B cell (primary cell): ENCODE measurements at regions not wholly inside any gene's neighbourhood (a gene's known extent, or its start where the extent isn't known, plus 50 kb on each side); places are given as distances from the start of the nearest gene placed in this dataset.

Experiments used
- ATAC-seq: fragments of 200-7000 bp; cut with Tn5 transposase; one replicate; pipeline ENCODE4 v1.10.0; 2021; ENCODE audit warnings: low read depth, mild to moderate bottlenecking, moderate number of reproducible peaks, moderate library complexity
- CTCF ChIA-PET: fragments of 350-600 bp; sonication (Branson Sonifier 250); formaldehyde crosslinking; loops from one replicate; lab custom pipeline; 2021; ENCODE audit warnings: antibody characterized with exemption, inconsistent platforms; lab: Charles Lee
- POLR2A ChIA-PET: fragments of 350-600 bp; sonication (Branson Sonifier 250); formaldehyde crosslinking; loops from one replicate; lab custom pipeline; 2021; ENCODE audit warnings: antibody characterized with exemption; lab: Charles Lee
- DNase-seq: peaks from one replicate; pipeline ENCODE4 v3.0.0; 2013
- H2AFZ ChIP-seq: 2 replicates; pipeline ENCODE4 v1.6.1; 2012; ENCODE audit warnings: mild to moderate bottlenecking, low read depth, low read length; ENCODE audit not compliant: insufficient read depth, poor library complexity, severe bottlenecking
- H3K27ac ChIP-seq, 2 donors: 1 replicate in 1 of 2; 2 replicates in 1 of 2; pipeline ENCODE4 v1.5.1; 2012 to 2013; ENCODE audit warnings: low read length in 2 of 2, mild to moderate bottlenecking in 2 of 2, moderate library complexity in 1 of 2
- H3K27me3 ChIP-seq, 4 experiments: fragments of 200-600 bp in 1 of 4; sonication (generic) in 1 of 4; replicated peaks in 1 of 4; 1 replicate in 2 of 4; 2 replicates in 2 of 4; pipeline versions ENCODE4 v1.6.1 to v1.7.0; 2013 to 2016; ENCODE audit warnings: low read length in 3 of 4, mild to moderate bottlenecking in 2 of 4, mixed read lengths in 1 of 4, moderate library complexity in 1 of 4; ENCODE audit not compliant: insufficient read depth in 4 of 4, control insufficient read depth in 3 of 4; ENCODE audit errors: control extremely low read depth in 1 of 4
- H3K36me3 ChIP-seq, 2 experiments: replicated peaks in 1 of 2; 1 replicate in 1 of 2; 2 replicates in 1 of 2; pipeline versions ENCODE4 v1.6.1 to v1.7.1; 2013; ENCODE audit warnings: low read length in 1 of 2; ENCODE audit not compliant: insufficient read depth in 2 of 2, control insufficient read depth in 1 of 2; ENCODE audit errors: control extremely low read depth in 1 of 2, extremely low read depth in 1 of 2
- H3K4me1 ChIP-seq, 2 donors: fragments of 200-600 bp in 1 of 2; sonication (generic) in 1 of 2; 1 replicate in 1 of 2; 2 replicates in 1 of 2; pipeline versions ENCODE4 v1.5.1 to v1.6.1; 2013 to 2017; ENCODE audit warnings: low read length in 2 of 2; ENCODE audit not compliant: control insufficient read depth in 2 of 2, insufficient read depth in 2 of 2
- H3K4me2 ChIP-seq: replicated peaks from 2 replicates; pipeline ENCODE3; 2012; ENCODE audit warnings: mild to moderate bottlenecking, low read depth, low read length; ENCODE audit not compliant: poor library complexity, severe bottlenecking
- H3K4me3 ChIP-seq, 5 experiments: fragments of 200-600 bp in 1 of 5; sonication (generic) in 1 of 5; 1 replicate in 3 of 5; 2 replicates in 2 of 5; pipeline versions ENCODE4 v1.5.1 to v1.7.0; 2011 to 2016; ENCODE audit warnings: low read length in 4 of 5, mild to moderate bottlenecking in 4 of 5, low read depth in 2 of 5, control low read depth in 1 of 5, moderate library complexity in 1 of 5; ENCODE audit not compliant: insufficient read depth in 1 of 5; ENCODE audit errors: control extremely low read depth in 1 of 5, extremely low read depth in 1 of 5
- H3K79me2 ChIP-seq: fragments of 200-600 bp; sonication (generic); one replicate; pipeline ENCODE4 v1.6.0; 2016; ENCODE audit warnings: low read length; ENCODE audit not compliant: control insufficient read depth, insufficient read depth
- H3K9ac ChIP-seq: fragments of 200-600 bp; sonication (generic); 2 replicates; pipeline ENCODE4 v1.6.1; 2017; ENCODE audit warnings: mild to moderate bottlenecking, low read length, moderate library complexity
- H3K9me3 ChIP-seq, 3 donors: one replicate each; pipeline versions ENCODE4 v1.6.1 to v1.7.1; 2013; ENCODE audit warnings: low read length in 2 of 3; ENCODE audit not compliant: control insufficient read depth in 2 of 3, insufficient read depth in 1 of 3; ENCODE audit errors: control extremely low read depth in 1 of 3
- H4K20me1 ChIP-seq: 2 replicates; pipeline ENCODE4 v1.6.0; 2012; ENCODE audit warnings: mild to moderate bottlenecking, low read length; ENCODE audit not compliant: insufficient read depth, control insufficient read depth, poor library complexity, severe bottlenecking
- H3K27ac Mint-ChIP-seq: one replicate; pipeline ENCODE4 v1.8.0; 2021; ENCODE audit warnings: mixed read lengths
- H3K27me3 Mint-ChIP-seq: one replicate; pipeline ENCODE4 v1.8.0; 2021; ENCODE audit warnings: mixed read lengths
- H3K4me1 Mint-ChIP-seq: one replicate; pipeline ENCODE4 v1.8.0; 2021; ENCODE audit warnings: mixed read lengths
- H3K4me3 Mint-ChIP-seq: one replicate; pipeline ENCODE4 v1.8.0; 2021; ENCODE audit warnings: mixed read lengths
- H3K9me3 Mint-ChIP-seq: one replicate; pipeline ENCODE4 v1.8.0; 2022; ENCODE audit warnings: mixed read lengths; ENCODE audit not compliant: insufficient read depth
- CTCF ChIP-seq: fragments of 200-600 bp; IDR thresholded peaks from one replicate; pipeline ENCODE4 v1.8.0; 2022; ENCODE audit warnings: antibody characterized with exemption, mild to moderate bottlenecking
- EZH2 ChIP-seq: IDR thresholded peaks from 2 replicates; pipeline ENCODE4 v1.6.1; 2012; ENCODE audit warnings: borderline replicate concordance, low read depth, mild to moderate bottlenecking, moderate library complexity, low read length; ENCODE audit not compliant: insufficient read depth, poor library complexity, severe bottlenecking
- WGBS: methylation state at CpG from one replicate; pipeline ENCODE4 v1.1.5; 2013; ENCODE audit warnings: missing lambda C conversion rate; ENCODE audit not compliant: insufficient coverage; 5-methylcytosine and 5-hydroxymethylcytosine counted together
- intact Hi-C: fragments of 100-400 bp; cut with micrococcal nuclease; formaldehyde crosslinking; loops from one replicate; pipeline ENCODE4 v1.10.0; 2022

- 57% methylated on average over 1 of the region's 5 CpGs for WGBS
- no peak for ATAC-seq
- no peak for TF ChIP-seq CTCF
- TF ChIP-seq EZH2, result no peak
- Histone ChIP-seq H3K4me2 (no peak overlapping the region), H3K4me3 (no peak overlapping the region), H3K9ac (no peak overlapping the region), H3K27me3 (no peaks in the 10 kb centered on the region), H4K20me1 (no peaks in the 10 kb centered on the region), H3K4me1 (no peaks in the 10 kb centered on the region), H3K9me3 (no peaks in the 10 kb centered on the region), H2AFZ (no peak overlapping the region), H3K27ac (no peak overlapping the region), H3K36me3 (no peaks in the 10 kb centered on the region), H3K79me2 (no peaks in the 10 kb centered on the region)
- intact Hi-C loops, result no loop called here
- Mint-ChIP-seq H3K4me1 (peaks cover 4% of the 10 kb centered on the region), H3K27ac (no peak overlapping the region), H3K9me3 (no peaks in the 10 kb centered on the region), H3K4me3 (no peak overlapping the region), H3K27me3 (no peaks in the 10 kb centered on the region)
- ChIA-PET CTCF (no interaction called here), POLR2A (no interaction called here)
- DNase-seq, result no peak
These were observed 118.1 kb upstream of the CCDC112 start for GRCh38 chr5:115414406-115415142.

GRCh38 chr5:115413651-115414050, 117.2 kb upstream of the CCDC112 start:
- no peak for ATAC-seq
- no peak for DNase-seq
- Mint-ChIP-seq H3K4me3 (no peak overlapping the region), H3K9me3 (no peaks in the 10 kb centered on the region), H3K27ac (no peak overlapping the region), H3K27me3 (peaks cover 3% of the 10 kb centered on the region), H3K4me1 (peaks cover 4% of the 10 kb centered on the region)
- Histone ChIP-seq H3K79me2 (no peaks in the 10 kb centered on the region), H3K9ac (no peak overlapping the region), H4K20me1 (no peaks in the 10 kb centered on the region), H3K36me3 (no peaks in the 10 kb centered on the region), H3K27ac (no peak overlapping the region), H2AFZ (no peak overlapping the region), H3K4me3 (no peak overlapping the region), H3K9me3 (no peaks in the 10 kb centered on the region), H3K4me1 (no peaks in the 10 kb centered on the region), H3K4me2 (no peak overlapping the region), H3K27me3 (peaks cover 0 to 5% (median 0%) of the 10 kb centered on the region in 4 experiments)
- no peak for TF ChIP-seq CTCF
- TF ChIP-seq EZH2, result no peak
- WGBS, result no CpG with 5 or more reads among the region's 1 CpG
- ChIA-PET CTCF (no interaction called here), POLR2A (no interaction called here)
- intact Hi-C loops, result no loop called here
